Inferior parietal cortex (tissue), 1 donor: ENCODE measurements at regions not wholly inside any gene's neighbourhood (a gene's known extent, or its start where the extent isn't known, plus 50 kb on each side); places are given as distances from the start of the nearest gene placed in this dataset.
"Not testable (repeated sequence)": the region's sequence is repeated elsewhere in the genome, so short reads cannot be mapped to it uniquely, and the experiment has no call there.

Source experiments
- DNase-seq: peaks from one replicate; pipeline ENCODE4 v3.0.0-alpha.2; 2016; ENCODE audit errors: extremely low spot score

- DNase-seq: no peak
Observed at GRCh38 chr5:84487963-84488362, 103.3 kb upstream of the EDIL3 start.

DNA sequence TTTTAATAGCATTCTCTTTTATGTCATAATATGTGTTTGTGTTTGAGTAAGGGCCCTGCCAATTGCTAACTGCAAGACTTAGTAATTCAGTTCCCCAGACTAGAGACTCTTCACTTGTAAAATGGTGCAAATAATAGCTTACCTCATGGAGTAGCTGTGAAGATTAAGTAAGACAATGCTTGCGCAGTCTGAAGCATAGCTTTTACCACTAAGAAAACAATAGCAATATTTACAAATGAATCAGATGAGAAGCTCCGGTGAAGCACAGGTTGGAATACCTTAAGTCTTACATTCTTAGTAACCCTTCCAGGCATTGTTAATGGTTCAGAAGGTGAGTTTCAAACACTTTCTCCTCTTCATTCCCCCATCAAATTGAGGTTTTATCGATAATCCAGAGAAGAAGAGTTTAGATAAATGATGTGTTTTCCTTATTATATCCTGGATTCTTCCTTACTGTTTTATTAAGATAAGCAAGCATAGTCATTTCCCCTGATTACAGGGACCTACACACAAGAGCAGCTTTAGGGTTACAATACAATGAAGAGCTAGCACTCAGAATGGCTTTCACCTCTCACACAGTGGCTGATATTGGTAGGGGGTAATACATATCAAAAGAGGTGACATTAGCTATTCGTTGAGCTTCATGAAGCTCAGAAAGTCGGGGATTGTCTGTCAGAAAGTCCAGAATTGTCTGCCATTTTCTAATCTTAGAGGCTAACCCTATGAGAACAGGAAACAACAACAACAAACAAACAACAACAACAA is 96.4 kb upstream of the EDIL3 start:
- no peak for DNase-seq

DNA sequence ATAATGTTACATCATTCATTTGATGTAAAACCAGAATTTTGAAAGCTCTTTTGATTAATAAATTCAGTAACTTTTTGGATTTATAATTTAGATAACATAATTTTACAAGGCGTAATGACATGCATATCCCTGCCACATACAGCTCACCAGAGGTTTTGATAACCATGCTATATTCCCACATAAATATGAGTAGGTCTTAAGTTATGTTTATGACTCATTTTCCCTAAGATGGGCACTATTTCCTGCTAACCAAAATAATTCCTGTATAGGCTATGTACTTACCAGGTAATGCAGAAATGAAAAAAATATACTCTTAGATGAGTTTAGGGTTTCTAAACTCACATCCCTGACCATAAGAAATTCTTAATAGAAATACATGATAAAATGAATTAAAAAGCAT is 93.9 kb upstream of the EDIL3 start:
- no peak for DNase-seq

DNA sequence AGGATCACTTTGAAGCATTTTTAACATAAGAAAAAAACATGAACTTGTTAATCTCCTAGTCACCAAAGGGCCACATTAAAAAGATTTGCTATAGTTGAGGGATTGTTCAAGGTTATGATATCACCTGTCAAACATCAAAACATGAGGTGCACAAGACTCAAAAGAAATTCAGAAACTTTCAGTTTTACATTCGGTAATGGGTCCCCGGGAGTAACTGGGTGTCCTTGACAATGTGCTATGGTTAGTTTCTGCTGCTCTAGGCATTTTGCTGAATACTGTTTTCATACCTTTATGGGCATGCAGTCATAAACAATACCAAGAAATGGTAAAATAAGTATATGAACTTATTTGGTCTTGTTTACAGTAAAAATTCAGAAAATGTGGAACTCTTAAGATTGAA is 92.8 kb upstream of the EDIL3 start:
- no peak for DNase-seq

DNA sequence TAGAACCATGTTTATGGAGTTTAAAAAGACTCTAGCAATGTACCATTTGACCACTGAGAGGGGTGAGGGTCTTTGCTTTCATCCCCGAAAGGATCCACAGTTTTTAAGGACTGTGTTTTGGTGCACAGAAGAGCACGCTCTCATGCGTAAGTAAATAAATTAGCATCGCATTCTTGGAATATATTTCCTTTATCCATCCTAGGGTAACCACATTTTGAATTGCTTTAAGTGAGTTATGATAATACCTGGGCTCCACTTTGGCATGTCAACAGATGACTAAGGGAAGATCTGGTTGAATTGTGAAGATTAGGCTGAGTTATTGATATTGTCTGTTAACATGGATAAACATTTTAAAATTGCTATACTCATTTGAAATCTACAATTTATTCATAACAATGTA is 89.4 kb upstream of the EDIL3 start:
- no peak for DNase-seq

- DNase-seq: no peak
Observed at GRCh38 chr5:84453405-84453804, 68.7 kb upstream of the EDIL3 start.

DNA sequence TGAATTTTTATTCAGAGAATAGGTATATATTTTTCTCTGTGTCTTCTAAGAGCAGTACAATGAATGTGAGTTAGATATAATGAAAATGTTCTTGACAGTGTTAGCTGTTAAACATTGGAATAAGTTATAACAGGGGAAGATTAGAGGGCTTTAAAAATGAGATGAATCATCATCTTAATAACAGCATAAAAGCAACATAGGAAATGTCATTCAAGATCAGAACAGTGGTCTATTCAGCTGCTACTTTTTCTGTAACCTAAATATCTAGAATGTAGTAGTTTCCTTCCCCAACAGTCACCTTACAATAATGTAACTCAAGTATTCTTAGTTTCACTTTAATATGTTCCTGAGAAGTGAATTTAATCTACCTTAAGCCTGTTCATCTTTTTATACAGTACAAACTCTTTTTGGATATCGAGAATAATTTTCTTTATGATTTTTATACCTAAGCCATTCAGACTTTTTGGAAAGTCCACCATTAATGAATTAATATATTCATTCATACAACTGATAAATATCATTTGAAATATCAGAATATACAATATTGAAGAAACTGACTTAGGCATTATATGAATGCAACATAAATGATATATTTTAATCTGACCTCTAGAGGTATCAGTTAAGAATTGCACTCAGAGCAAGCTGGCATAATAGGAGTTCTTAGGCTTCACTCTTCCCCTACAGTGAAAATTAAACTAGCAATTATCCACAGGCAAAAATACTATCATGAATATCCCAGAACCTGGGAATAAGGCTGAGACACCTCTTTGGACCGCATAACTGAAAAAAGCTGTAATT is 66.1 kb upstream of the EDIL3 start:
- DNase-seq: no peak

DNA sequence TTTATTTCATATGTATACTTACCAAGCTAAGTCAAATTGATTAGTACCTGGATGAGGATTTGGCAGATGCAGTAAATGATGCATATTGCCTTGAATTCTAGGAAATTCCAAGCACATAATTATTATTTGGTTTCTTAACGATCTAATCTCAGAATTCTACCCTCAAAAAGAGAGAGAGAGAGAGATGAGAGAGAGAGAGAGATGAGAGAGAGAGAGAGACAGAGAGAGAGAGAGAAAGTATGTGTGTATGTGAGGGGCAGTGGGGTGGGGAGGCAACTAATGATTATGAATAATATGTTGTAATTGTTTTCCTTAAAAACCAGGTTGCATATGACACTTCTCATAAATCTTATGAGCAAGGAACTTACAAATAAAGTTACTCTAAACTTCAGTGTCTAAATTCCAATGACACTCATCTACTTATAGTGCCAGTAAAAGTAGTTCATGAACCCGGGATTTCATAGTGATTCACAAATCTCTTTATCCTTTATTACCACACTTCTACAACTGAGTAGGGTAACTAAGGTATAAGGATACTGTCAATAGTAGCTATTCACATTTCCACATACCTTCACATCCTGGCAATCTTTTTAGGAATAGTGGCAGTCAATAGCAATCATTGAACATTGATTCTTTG is 60.5 kb upstream of the EDIL3 start:
- no peak for DNase-seq

GRCh38 chr5:84438456-84438855 is 53.8 kb upstream of the EDIL3 start:
- DNase-seq: no peak

DNA sequence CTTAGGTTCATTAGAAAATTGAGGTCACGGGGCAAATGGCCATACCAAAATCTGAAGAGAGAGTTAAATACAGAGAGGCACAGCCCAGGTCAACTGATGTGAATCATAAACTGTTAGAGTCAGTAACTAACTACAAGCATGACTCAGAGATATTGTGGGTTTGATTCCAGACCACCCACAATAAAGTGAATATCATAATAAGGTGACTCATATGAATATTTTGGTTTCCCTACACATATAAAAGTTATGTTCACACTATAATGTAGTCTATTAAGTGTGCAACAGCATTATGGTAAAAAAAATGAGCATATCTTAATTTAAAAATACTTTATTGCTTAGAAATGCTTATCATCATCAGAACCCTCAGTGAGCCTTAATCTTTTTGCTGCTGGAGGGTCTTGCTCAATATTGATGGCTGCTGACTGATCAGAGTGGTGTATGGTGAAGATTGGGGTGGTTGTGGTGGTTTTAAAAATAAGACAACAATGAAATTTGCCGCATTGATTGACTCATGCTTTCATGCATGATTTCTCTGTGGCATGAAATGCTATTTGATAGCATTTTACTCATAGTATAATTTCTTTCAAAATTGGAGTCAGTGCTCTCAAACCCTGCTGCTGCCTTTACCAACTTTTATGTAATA is 53.1 kb upstream of the EDIL3 start:
- DNase-seq: no peak

GRCh38 chr5:84436866-84437265 is 52.2 kb upstream of the EDIL3 start:
- no peak for DNase-seq

- not testable (repeated sequence) for DNase-seq
Observed at GRCh38 chr5:84435861-84436346, 51.2 kb upstream of the EDIL3 start.
